ENCODE measurements at regions not wholly inside any gene's neighbourhood (a gene's known extent, or its start where the extent isn't known, plus 50 kb on each side); places are given as distances from the start of the nearest gene placed in this dataset.

- POLR2A ChIA-PET (ENCODE audit: unreplicated experiment), result no interaction called here
- no peak overlapping the region for H3K23ac ChIP-seq (ENCODE audit: low read depth, low read length)
- dilution Hi-C loops (cut with HindIII; ENCODE audit: low sequenced_read_pairs, unreplicated experiment), result no loop called here
- in situ Hi-C loops (cut with MboI; ENCODE audit: low sequenced_read_pairs), result loop anchor here (25.0 kb wide), 1 partner anchor 197 kb away; no protein-coding TSS in a partner anchor
- H3K79me1 ChIP-seq (ENCODE audit: low read depth in 1 of 2, low read length in 2 of 2), result peaks cover 0 to 10% of the 10 kb centered on the region in 2 experiments; a peak in 1 of 4 replicates
- DNase-seq (no peak), ATAC-seq (ENCODE audit: low read depth) (no peak)
- H3K9ac ChIP-seq (ENCODE audit: low read depth, low read length), result no peak overlapping the region
- no peak overlapping the region for H4K5ac ChIP-seq (ENCODE audit: low read depth, low read length)
- H2AFZ ChIP-seq (replicated peaks; ENCODE audit: low read length, poor library complexity), result no peak overlapping the region
- BruUV-seq (replicated peaks), result no TSS peak
- H2BK15ac ChIP-seq (ENCODE audit: low read depth, low read length), result peak overlapping the region; percentile 79; the same call in 2 of the 3 replicates
- H3K18ac ChIP-seq (ENCODE audit: low read depth, low read length), result no peak overlapping the region
- peaks cover 12% of the 10 kb centered on the region for H3K9me1 ChIP-seq (ENCODE audit: insufficient read depth, low read length)
- H2BK5ac ChIP-seq (ENCODE audit: low read depth, low read length, poor library complexity, severe bottlenecking), result no peak overlapping the region
- H3K4me2 ChIP-seq (ENCODE audit: low read depth, low read length), result no peak overlapping the region
- no peak for TF ChIP-seq CEBPB (IDR thresholded peaks at IDR 0.05; ENCODE audit: low read depth, low read length)
- no peak for TF ChIP-seq CTCF (conservative IDR thresholded peaks at IDR 0.05; ENCODE audit: low read depth, low read length)
- TF ChIP-seq MAFK (IDR thresholded peaks at IDR 0.05; ENCODE audit: low read depth, low read length), result no peak
- TF ChIP-seq RFX5 (IDR thresholded peaks at IDR 0.05; ENCODE audit: low read depth, low read length), result no peak
- TF ChIP-seq RCOR1 (IDR thresholded peaks at IDR 0.05; ENCODE audit: insufficient replicate concordance, low read length), result no peak
- TF ChIP-seq FOS (IDR thresholded peaks at IDR 0.05; ENCODE audit: low read depth, low read length), result no peak
- no peak for TF ChIP-seq NFE2L2 (IDR thresholded peaks at IDR 0.05; ENCODE audit: low read depth, low read length)
- no peak for TF ChIP-seq MXI1 (IDR thresholded peaks at IDR 0.05; ENCODE audit: borderline replicate concordance, low read depth, low read length)
- TF ChIP-seq USF2 (IDR thresholded peaks at IDR 0.05; ENCODE audit: low read depth, low read length), result no peak
- no peak for TF ChIP-seq BHLHE40 (IDR thresholded peaks at IDR 0.05; ENCODE audit: low read depth, low read length)
- TF ChIP-seq RAD21 (IDR thresholded peaks at IDR 0.05; ENCODE audit: low read length), result no peak
- no peak for TF ChIP-seq MAZ (IDR thresholded peaks at IDR 0.05; ENCODE audit: borderline replicate concordance, low read depth, low read length)
- no peak for TF ChIP-seq CHD1 (IDR thresholded peaks at IDR 0.05; ENCODE audit: low read depth, low read length)
- TF ChIP-seq SMC3 (IDR thresholded peaks at IDR 0.05; ENCODE audit: low read depth, low read length), result no peak
- TF ChIP-seq, protein P1, sequence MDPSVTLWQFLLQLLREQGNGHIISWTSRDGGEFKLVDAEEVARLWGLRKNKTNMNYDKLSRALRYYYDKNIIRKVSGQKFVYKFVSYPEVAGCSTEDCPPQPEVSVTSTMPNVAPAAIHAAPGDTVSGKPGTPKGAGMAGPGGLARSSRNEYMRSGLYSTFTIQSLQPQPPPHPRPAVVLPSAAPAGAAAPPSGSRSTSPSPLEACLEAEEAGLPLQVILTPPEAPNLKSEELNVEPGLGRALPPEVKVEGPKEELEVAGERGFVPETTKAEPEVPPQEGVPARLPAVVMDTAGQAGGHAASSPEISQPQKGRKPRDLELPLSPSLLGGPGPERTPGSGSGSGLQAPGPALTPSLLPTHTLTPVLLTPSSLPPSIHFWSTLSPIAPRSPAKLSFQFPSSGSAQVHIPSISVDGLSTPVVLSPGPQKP (IDR thresholded peaks at IDR 0.05; ENCODE audit: borderline replicate concordance, low read depth, low read length), result no peak
- no peak for TF ChIP-seq POLR2A (IDR thresholded peaks at IDR 0.05; ENCODE audit: low read depth, low read length)
- H3K4me3 ChIP-seq (ENCODE audit: insufficient read depth, low read depth, low read length), result no peak overlapping the region
- H3K4ac ChIP-seq (ENCODE audit: low read depth, low read length), result peak overlapping the region; percentile 53
- H2AK5ac ChIP-seq (ENCODE audit: low read depth, low read length), result peak overlapping the region; percentile 61; the same call in 1 of the 2 replicates
- no peak overlapping the region for H3K56ac ChIP-seq (ENCODE audit: extremely low read depth, insufficient read depth, low read length)
- intact Hi-C loops (cut with micrococcal nuclease), result no loop called here
- peaks cover 15% of the 10 kb centered on the region for H3K4me1 ChIP-seq (ENCODE audit: control insufficient read depth, insufficient read depth, low read length)
- H4K91ac ChIP-seq (ENCODE audit: insufficient read depth, low read depth, low read length), result peak overlapping the region; percentile 29; the same call in 1 of the 2 replicates
- H2BK120ac ChIP-seq (ENCODE audit: low read depth, low read length), result peak overlapping the region; percentile 41; the same call in 1 of the 2 replicates
- no peak overlapping the region for H3K27ac ChIP-seq (ENCODE audit: insufficient read depth, low read length)
- H3K9me3 ChIP-seq (ENCODE audit: control insufficient read depth, insufficient read depth, low read length), result no peaks in the 10 kb centered on the region
- 100% methylated on average over 3 of the region's 10 CpGs; no CpG with 5 or more reads in 1 of the 2 experiments for WGBS, 2 experiments (ENCODE audit: extremely low coverage in 2 of 2, insufficient read length in 1 of 2)
- H3K36me3 ChIP-seq (ENCODE audit: control insufficient read depth, insufficient read depth, low read length), result no peaks in the 10 kb centered on the region
- CTCF ChIA-PET, result interaction anchor here (1.2 kb wide), 1 partner anchor 265 kb away, joined by 3 read pairs; no protein-coding TSS in a partner anchor
- H2AK9ac ChIP-seq (replicated peaks; ENCODE audit: low read depth, low read length, poor library complexity), result no peak overlapping the region
- no peaks in the 10 kb centered on the region for H3K27me3 ChIP-seq (ENCODE audit: control insufficient read depth, insufficient read depth, low read length)
- H3K14ac ChIP-seq (replicated peaks; ENCODE audit: low read depth, low read length), result peak overlapping the region; percentile 36
- no peaks in the 10 kb centered on the region for H4K20me1 ChIP-seq (ENCODE audit: insufficient read depth, low read length)
- peak overlapping the region in 1 of 2 experiments; percentile 14; a peak in 1 of 4 replicates for H4K8ac ChIP-seq (ENCODE audit: low read depth in 2 of 2, low read length in 2 of 2)
- 0 out of 2 replicates have a peak overlapping the region, but pooled peaks have one; percentile 3 for H2BK20ac ChIP-seq (ENCODE audit: low read depth, low read length)
These were observed 210.6 kb upstream of the FAT1 start for GRCh38 chr4:186934244-186934643.
